Subcutaneous abdominal adipose tissue (tissue), 5 donors: ENCODE measurements at regions not wholly inside any gene's neighbourhood (a gene's known extent, or its start where the extent isn't known, plus 50 kb on each side); places are given as distances from the start of the nearest gene placed in this dataset.
"Not testable (repeated sequence)": the region's sequence is repeated elsewhere in the genome, so short reads cannot be mapped to it uniquely, and the experiment has no call there.

ENCODE experiments used
- H3K27ac ChIP-seq: one replicate; pipeline ENCODE4 v1.7.0; 2013; ENCODE audit warnings: low read depth, mild to moderate bottlenecking, inconsistent platforms, low read length, moderate library complexity
- H3K27me3 ChIP-seq, 5 donors: one replicate each; pipeline ENCODE4 v1.7.0; 2013; ENCODE audit warnings: low read length in 5 of 5, inconsistent platforms in 1 of 5; ENCODE audit not compliant: control insufficient read depth in 5 of 5, insufficient read depth in 4 of 5
- H3K36me3 ChIP-seq, 5 donors: one replicate each; pipeline ENCODE4 v1.7.0; 2013; ENCODE audit warnings: low read length in 5 of 5; ENCODE audit not compliant: control insufficient read depth in 5 of 5, insufficient read depth in 5 of 5
- H3K4me1 ChIP-seq, 5 donors: one replicate each; pipeline ENCODE4 v1.7.0; 2013; ENCODE audit warnings: low read length in 5 of 5, mild to moderate bottlenecking in 3 of 5, moderate library complexity in 1 of 5; ENCODE audit not compliant: control insufficient read depth in 5 of 5, insufficient read depth in 5 of 5
- H3K4me3 ChIP-seq, 5 donors: one replicate each; pipeline ENCODE4 v1.7.0; 2013; ENCODE audit warnings: low read length in 5 of 5, low read depth in 1 of 5
- H3K9ac ChIP-seq, 5 donors: one replicate each; pipeline ENCODE4 v1.7.0; 2013; ENCODE audit warnings: low read length in 5 of 5, mild to moderate bottlenecking in 4 of 5, moderate library complexity in 3 of 5
- H3K9me3 ChIP-seq, 5 donors: one replicate each; pipeline ENCODE4 v1.7.0; 2013; ENCODE audit warnings: low read length in 5 of 5; ENCODE audit not compliant: control insufficient read depth in 5 of 5
- donor health status: healthy.
- donor health status: healthy.
- donor health status: healthy.
- donor health status: healthy.
- donor health status: healthy.

DNA sequence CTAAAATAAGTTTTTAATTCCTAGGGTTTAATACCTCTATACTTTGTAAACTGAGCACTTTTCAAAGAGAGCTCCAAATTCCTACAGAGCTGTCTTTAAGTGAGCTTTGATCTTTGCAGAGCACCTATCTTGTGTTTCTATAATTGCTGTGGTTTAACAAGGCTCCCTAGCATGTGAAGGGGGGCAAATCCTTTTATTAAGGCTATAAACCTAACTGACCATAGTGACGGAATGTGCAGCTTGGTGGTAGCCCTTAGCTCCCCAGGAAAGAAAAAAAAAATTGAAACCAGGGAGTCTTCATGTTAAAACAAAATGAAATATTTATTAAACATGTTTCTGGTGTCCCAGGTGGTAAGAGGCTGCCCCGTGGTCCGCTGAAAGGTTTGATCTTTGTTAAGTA, 78.6 kb upstream of the ETAA1 start:
- H3K4me1 ChIP-seq: peaks cover 0 to 9% (median 3%) of the 10 kb centered on the region in 5 donors
- no peak overlapping the region for H3K27ac ChIP-seq
- no peak overlapping the region for H3K4me3 ChIP-seq
- H3K9ac ChIP-seq: no peak overlapping the region
- H3K27me3 ChIP-seq: no peaks in the 10 kb centered on the region
- no peaks in the 10 kb centered on the region for H3K9me3 ChIP-seq
- no peaks in the 10 kb centered on the region for H3K36me3 ChIP-seq

GRCh38 chr2:67318993-67319481, 78.1 kb upstream of the ETAA1 start:
- Histone ChIP-seq H3K27ac (no peak overlapping the region), H3K27me3 (no peaks in the 10 kb centered on the region), H3K4me1 (peaks cover 0 to 9% (median 3%) of the 10 kb centered on the region in 5 donors), H3K9me3 (no peaks in the 10 kb centered on the region), H3K4me3 (no peak overlapping the region), H3K9ac (no peak overlapping the region), H3K36me3 (no peaks in the 10 kb centered on the region)

GRCh38 chr2:67320861-67321587, 76.1 kb upstream of the ETAA1 start:
- Histone ChIP-seq H3K36me3 (no peaks in the 10 kb centered on the region), H3K9ac (no peak overlapping the region), H3K4me3 (no peak overlapping the region), H3K9me3 (no peaks in the 10 kb centered on the region), H3K4me1 (peaks cover 0 to 9% (median 3%) of the 10 kb centered on the region in 5 donors), H3K27ac (no peak overlapping the region), H3K27me3 (peaks cover 0 to 3% (median 0%) of the 10 kb centered on the region in 5 donors)

- H3K36me3 ChIP-seq: no peaks in the 10 kb centered on the region
- H3K9me3 ChIP-seq: no peaks in the 10 kb centered on the region
- no peak overlapping the region for H3K27ac ChIP-seq
- no peak overlapping the region for H3K9ac ChIP-seq
- peaks cover 0 to 3% (median 0%) of the 10 kb centered on the region in 5 donors for H3K27me3 ChIP-seq
- peaks cover 0 to 9% (median 3%) of the 10 kb centered on the region in 5 donors for H3K4me1 ChIP-seq
- H3K4me3 ChIP-seq: no peak overlapping the region
Observed at GRCh38 chr2:67321588-67321903, 75.6 kb upstream of the ETAA1 start.

- Histone ChIP-seq H3K4me1 (peaks cover 0 to 9% (median 3%) of the 10 kb centered on the region in 5 donors), H3K27me3 (peaks cover 0 to 3% (median 0%) of the 10 kb centered on the region in 5 donors), H3K27ac (no peak overlapping the region), H3K4me3 (no peak overlapping the region), H3K9ac (no peak overlapping the region), H3K9me3 (no peaks in the 10 kb centered on the region), H3K36me3 (no peaks in the 10 kb centered on the region)
Observed at GRCh38 chr2:67322353-67323001, 74.7 kb upstream of the ETAA1 start.

DNA sequence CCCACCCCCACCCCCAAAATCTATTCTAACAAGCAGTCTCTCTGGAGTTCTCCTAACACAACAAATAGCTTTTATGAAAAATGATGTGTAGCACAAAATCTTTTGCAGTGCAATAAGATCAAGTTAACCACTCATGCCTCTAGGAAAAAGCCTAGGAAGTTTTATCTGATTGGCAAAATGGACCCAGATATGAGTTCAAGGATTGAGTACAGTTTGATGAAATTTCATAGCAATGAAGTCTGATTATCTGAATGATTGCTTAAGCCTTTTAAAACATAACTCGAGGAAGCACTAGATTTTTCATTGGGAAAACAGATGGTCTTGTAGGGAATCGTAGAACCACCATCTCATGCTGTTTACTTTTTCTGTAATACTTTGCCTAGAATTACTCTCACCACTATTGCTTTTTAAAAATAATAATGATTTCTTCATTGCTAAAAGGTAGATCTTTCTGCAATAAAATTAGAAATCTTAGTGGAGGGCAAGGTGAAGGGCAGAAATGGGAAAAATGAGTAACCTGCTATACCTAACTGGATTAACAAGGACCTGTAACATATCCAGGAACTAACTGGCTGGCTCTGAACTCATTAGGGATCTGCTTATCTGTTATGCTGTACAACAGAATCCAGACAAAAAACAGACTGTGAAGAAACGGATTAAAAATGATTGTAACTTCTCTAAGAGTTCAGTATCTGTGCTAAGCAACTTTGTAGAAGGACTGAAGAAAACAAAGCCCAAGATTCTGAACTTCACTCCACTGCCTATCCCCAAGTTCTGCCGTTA, 73.7 kb upstream of the ETAA1 start:
- Histone ChIP-seq H3K9me3 (no peaks in the 10 kb centered on the region), H3K4me3 (no peak overlapping the region), H3K36me3 (no peaks in the 10 kb centered on the region), H3K4me1 (peaks cover 0 to 9% (median 3%) of the 10 kb centered on the region in 5 donors), H3K27me3 (peaks cover 0 to 3% (median 0%) of the 10 kb centered on the region in 5 donors), H3K27ac (no peak overlapping the region), H3K9ac (no peak overlapping the region)

DNA sequence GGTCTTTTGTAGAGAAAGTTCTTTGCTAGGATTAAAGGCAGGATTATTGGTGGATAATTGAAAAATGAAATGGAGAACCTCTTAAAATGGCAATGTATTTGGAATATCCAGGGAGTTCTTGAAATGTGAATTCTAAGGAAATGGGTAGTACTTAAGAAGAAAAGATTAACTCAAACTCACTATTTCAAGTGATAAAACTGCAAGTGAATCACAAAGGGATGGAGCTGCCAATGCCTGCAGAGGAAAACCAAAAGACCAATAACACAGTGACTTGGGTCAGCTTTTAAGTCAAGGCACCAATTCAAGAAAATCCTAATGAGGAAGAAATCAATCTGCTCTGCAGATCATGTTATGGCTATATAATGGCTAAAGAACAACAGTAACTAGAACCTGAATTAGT, 67.6 kb upstream of the ETAA1 start:
- no peaks in the 10 kb centered on the region for H3K36me3 ChIP-seq
- no peak overlapping the region for H3K27ac ChIP-seq
- H3K9me3 ChIP-seq: no peaks in the 10 kb centered on the region
- no peak overlapping the region for H3K4me3 ChIP-seq
- no peaks in the 10 kb centered on the region for H3K4me1 ChIP-seq
- peaks cover 0 to 3% (median 0%) of the 10 kb centered on the region in 5 donors for H3K27me3 ChIP-seq
- no peak overlapping the region for H3K9ac ChIP-seq

DNA sequence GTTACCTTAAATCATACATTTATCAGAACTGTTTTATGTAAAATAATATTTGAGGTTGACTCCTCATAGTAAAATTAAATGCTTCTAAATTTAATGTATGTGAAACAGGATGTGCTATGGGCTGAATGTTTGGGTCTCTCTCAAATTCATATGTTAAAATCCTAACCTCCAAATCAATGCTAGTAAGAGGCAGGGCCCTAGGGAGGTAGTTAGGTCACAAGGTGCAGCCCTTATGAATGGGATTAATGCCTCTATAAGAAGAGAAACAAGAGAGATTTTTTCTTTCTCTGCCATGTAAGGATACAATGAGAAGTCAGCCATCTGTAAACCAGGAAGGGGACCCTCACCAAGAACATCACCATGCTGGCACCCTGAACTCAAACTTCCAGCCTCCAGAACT, 67.2 kb upstream of the ETAA1 start:
- Histone ChIP-seq H3K36me3 (no peaks in the 10 kb centered on the region), H3K9me3 (no peaks in the 10 kb centered on the region), H3K4me3 (no peak overlapping the region), H3K4me1 (no peaks in the 10 kb centered on the region), H3K27me3 (peaks cover 0 to 2% (median 0%) of the 10 kb centered on the region in 5 donors), H3K27ac (no peak overlapping the region), H3K9ac (no peak overlapping the region)

DNA sequence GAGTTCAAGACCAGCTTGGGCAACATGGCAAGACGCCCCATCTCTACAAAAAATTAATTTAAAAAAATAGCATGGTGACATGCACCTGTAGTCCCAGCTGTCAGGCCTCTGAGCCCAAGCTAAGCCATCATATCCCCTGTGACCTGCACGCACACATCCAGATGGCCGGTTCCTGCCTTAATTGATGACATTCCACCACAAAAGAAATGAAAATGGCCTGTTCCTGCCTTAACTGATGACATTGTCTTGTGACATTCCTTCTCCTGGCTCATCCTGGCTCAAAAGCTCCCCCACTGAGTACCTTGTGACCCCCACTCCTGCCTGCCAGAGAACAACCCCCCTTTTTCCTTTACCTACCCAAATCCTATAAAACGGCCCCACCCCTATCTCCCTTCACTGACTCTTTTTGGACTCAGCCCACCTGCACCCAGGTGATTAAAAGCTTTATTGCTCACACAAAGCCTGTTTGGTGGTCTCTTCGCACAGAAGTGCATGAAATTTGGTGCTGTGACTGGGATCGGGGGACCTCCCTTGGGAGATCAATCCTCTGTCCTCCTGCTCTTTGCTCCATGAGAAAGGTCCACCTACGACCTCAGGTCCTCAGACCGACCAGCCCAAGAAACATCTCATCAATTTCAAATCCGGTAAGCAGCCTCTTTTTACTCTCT, 65.6 kb upstream of the ETAA1 start:
- not testable (repeated sequence) for H3K27me3 ChIP-seq, H3K9me3 ChIP-seq, H3K9ac ChIP-seq, H3K4me3 ChIP-seq, H3K36me3 ChIP-seq, H3K4me1 ChIP-seq, H3K27ac ChIP-seq
